ENCODE measurements at regions not wholly inside any gene's neighbourhood (a gene's known extent, or its start where the extent isn't known, plus 50 kb on each side); places are given as distances from the start of the nearest gene placed in this dataset.

- DNase-seq (ENCODE audit: low read depth, low spot score) (no peak), ATAC-seq (no peak)
- CTCF ChIA-PET, result no interaction called here
- BruUV-seq (replicated peaks), result no TSS peak
- in situ Hi-C loops (cut with HindIII; ENCODE audit: low pct_unique_long_range_greater_than_20kb, low sequenced_read_pairs) (no loop called here), intact Hi-C loops (cut with micrococcal nuclease; ENCODE audit: unreplicated experiment) (no loop called here)
- H3K9me3 ChIP-seq (ENCODE audit: control insufficient read depth, insufficient read depth, low read depth, low read length), result no peaks in the 10 kb centered on the region
- H3K27ac ChIP-seq (ENCODE audit: low read length), result no peak overlapping the region
- H3K4me3 ChIP-seq (ENCODE audit: low read depth in 2 of 2, low read length in 2 of 2), result no peak overlapping the region
- H3K27me3 ChIP-seq (ENCODE audit: control insufficient read depth, insufficient read depth, low read length), result no peaks in the 10 kb centered on the region
- POLR2A ChIA-PET, result no interaction called here
- no peak for TF ChIP-seq SIN3A (IDR thresholded peaks at IDR 0.05; ENCODE audit: borderline replicate concordance, insufficient read depth, low read depth, low read length)
- TF ChIP-seq POLR2AphosphoS5 (IDR thresholded peaks at IDR 0.05; ENCODE audit: low read depth, low read length), result no peak
- no peak for TF ChIP-seq TCF7L2 (IDR thresholded peaks at IDR 0.05; ENCODE audit: low read depth, low read length)
- TF ChIP-seq, protein P1, sequence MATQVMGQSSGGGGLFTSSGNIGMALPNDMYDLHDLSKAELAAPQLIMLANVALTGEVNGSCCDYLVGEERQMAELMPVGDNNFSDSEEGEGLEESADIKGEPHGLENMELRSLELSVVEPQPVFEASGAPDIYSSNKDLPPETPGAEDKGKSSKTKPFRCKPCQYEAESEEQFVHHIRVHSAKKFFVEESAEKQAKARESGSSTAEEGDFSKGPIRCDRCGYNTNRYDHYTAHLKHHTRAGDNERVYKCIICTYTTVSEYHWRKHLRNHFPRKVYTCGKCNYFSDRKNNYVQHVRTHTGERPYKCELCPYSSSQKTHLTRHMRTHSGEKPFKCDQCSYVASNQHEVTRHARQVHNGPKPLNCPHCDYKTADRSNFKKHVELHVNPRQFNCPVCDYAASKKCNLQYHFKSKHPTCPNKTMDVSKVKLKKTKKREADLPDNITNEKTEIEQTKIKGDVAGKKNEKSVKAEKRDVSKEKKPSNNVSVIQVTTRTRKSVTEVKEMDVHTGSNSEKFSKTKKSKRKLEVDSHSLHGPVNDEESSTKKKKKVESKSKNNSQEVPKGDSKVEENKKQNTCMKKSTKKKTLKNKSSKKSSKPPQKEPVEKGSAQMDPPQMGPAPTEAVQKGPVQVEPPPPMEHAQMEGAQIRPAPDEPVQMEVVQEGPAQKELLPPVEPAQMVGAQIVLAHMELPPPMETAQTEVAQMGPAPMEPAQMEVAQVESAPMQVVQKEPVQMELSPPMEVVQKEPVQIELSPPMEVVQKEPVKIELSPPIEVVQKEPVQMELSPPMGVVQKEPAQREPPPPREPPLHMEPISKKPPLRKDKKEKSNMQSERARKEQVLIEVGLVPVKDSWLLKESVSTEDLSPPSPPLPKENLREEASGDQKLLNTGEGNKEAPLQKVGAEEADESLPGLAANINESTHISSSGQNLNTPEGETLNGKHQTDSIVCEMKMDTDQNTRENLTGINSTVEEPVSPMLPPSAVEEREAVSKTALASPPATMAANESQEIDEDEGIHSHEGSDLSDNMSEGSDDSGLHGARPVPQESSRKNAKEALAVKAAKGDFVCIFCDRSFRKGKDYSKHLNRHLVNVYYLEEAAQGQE (IDR thresholded peaks at IDR 0.05; ENCODE audit: insufficient read depth in 1 of 2, low read depth in 2 of 2, low read length in 1 of 2), result no peak
- TF ChIP-seq, protein P2, sequence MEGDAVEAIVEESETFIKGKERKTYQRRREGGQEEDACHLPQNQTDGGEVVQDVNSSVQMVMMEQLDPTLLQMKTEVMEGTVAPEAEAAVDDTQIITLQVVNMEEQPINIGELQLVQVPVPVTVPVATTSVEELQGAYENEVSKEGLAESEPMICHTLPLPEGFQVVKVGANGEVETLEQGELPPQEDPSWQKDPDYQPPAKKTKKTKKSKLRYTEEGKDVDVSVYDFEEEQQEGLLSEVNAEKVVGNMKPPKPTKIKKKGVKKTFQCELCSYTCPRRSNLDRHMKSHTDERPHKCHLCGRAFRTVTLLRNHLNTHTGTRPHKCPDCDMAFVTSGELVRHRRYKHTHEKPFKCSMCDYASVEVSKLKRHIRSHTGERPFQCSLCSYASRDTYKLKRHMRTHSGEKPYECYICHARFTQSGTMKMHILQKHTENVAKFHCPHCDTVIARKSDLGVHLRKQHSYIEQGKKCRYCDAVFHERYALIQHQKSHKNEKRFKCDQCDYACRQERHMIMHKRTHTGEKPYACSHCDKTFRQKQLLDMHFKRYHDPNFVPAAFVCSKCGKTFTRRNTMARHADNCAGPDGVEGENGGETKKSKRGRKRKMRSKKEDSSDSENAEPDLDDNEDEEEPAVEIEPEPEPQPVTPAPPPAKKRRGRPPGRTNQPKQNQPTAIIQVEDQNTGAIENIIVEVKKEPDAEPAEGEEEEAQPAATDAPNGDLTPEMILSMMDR (IDR thresholded peaks at IDR 0.05), result no peak
- H3K36me3 ChIP-seq (ENCODE audit: control insufficient read depth, insufficient read depth, low read length), result no peaks in the 10 kb centered on the region
- no peaks in the 10 kb centered on the region for H3K4me1 ChIP-seq (ENCODE audit: control insufficient read depth, insufficient read depth, low read length)
Observed at GRCh38 chr5:125289606-125290005, 543.2 kb upstream of the ZNF608 start.

- Histone ChIP-seq H3K4me3 (ENCODE audit: low read depth in 2 of 2, low read length in 2 of 2) (no peak overlapping the region), H3K27me3 (ENCODE audit: control insufficient read depth, insufficient read depth, low read length) (no peaks in the 10 kb centered on the region), H3K36me3 (ENCODE audit: control insufficient read depth, insufficient read depth, low read length) (no peaks in the 10 kb centered on the region), H3K9me3 (ENCODE audit: control insufficient read depth, insufficient read depth, low read depth, low read length) (no peaks in the 10 kb centered on the region), H3K4me1 (ENCODE audit: control insufficient read depth, insufficient read depth, low read length) (no peaks in the 10 kb centered on the region), H3K27ac (ENCODE audit: low read length) (peak overlapping the region; percentile 46; the same call in 1 of the 2 replicates)
- ChIA-PET CTCF (no interaction called here), POLR2A (no interaction called here)
- no peak for ATAC-seq
- intact Hi-C loops (cut with micrococcal nuclease; ENCODE audit: unreplicated experiment), result no loop called here
- BruUV-seq (replicated peaks), result no TSS peak
- no peak for DNase-seq (ENCODE audit: low read depth, low spot score)
- in situ Hi-C loops (cut with HindIII; ENCODE audit: low pct_unique_long_range_greater_than_20kb, low sequenced_read_pairs), result no loop called here
- TF ChIP-seq SIN3A (IDR thresholded peaks at IDR 0.05; ENCODE audit: borderline replicate concordance, insufficient read depth, low read depth, low read length), result no peak
- no peak for TF ChIP-seq TCF7L2 (IDR thresholded peaks at IDR 0.05; ENCODE audit: low read depth, low read length)
- no peak for TF ChIP-seq POLR2AphosphoS5 (IDR thresholded peaks at IDR 0.05; ENCODE audit: low read depth, low read length)
- TF ChIP-seq, protein P2 (IDR thresholded peaks at IDR 0.05), result no peak
- TF ChIP-seq, protein P1 (IDR thresholded peaks at IDR 0.05; ENCODE audit: insufficient read depth in 1 of 2, low read depth in 2 of 2, low read length in 1 of 2), result no peak
Observed at GRCh38 chr5:125290935-125291334, 544.5 kb upstream of the ZNF608 start.
